Epithelial cell of proximal tubule (primary cell): ENCODE measurements at regions not wholly inside any gene's neighbourhood (a gene's known extent, or its start where the extent isn't known, plus 50 kb on each side); places are given as distances from the start of the nearest gene placed in this dataset.

Source experiments
- DNase-seq: peaks from one replicate; pipeline ENCODE4 v3.0.0-alpha.2; 2011; ENCODE audit warnings: low read depth
- H3K4me3 ChIP-seq: 2 replicates; pipeline ENCODE4 v1.5.1; 2011; ENCODE audit warnings: low read depth, mild to moderate bottlenecking, low read length
- TF ChIP-seq, protein P1 (sequence below): conservative IDR thresholded peaks from 2 replicates; pipeline ENCODE4 v1.5.1; 2012; ENCODE audit warnings: low read depth, mild to moderate bottlenecking, low read length

GRCh38 chr2:58856100-58856499 lies 615.0 kb upstream of the FANCL start:
- DNase-seq, result no peak
- TF ChIP-seq, protein P1, sequence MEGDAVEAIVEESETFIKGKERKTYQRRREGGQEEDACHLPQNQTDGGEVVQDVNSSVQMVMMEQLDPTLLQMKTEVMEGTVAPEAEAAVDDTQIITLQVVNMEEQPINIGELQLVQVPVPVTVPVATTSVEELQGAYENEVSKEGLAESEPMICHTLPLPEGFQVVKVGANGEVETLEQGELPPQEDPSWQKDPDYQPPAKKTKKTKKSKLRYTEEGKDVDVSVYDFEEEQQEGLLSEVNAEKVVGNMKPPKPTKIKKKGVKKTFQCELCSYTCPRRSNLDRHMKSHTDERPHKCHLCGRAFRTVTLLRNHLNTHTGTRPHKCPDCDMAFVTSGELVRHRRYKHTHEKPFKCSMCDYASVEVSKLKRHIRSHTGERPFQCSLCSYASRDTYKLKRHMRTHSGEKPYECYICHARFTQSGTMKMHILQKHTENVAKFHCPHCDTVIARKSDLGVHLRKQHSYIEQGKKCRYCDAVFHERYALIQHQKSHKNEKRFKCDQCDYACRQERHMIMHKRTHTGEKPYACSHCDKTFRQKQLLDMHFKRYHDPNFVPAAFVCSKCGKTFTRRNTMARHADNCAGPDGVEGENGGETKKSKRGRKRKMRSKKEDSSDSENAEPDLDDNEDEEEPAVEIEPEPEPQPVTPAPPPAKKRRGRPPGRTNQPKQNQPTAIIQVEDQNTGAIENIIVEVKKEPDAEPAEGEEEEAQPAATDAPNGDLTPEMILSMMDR, result no peak
- H3K4me3 ChIP-seq, result no peak overlapping the region

DNA sequence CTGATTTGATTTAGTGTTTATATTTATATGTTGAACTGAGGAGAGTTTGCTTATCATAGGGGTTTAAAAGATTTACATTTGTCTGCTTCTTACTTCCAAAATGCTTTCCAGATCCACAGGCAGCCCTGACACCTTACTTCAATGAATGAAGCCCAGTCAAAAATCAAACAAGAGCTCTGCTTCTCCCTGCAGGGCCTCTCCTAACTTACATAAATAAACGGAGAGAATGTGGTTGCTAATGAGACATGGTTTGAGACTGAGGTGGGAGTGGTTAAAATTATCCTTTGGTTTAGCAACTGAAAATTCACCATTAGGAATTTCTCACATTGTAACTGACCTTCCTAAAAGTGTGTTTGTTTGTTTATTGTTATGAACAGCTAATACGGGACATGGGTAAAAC lies 612.3 kb upstream of the FANCL start:
- TF ChIP-seq, protein P1, result no peak
- no peak for DNase-seq
- H3K4me3 ChIP-seq, result no peak overlapping the region

DNA sequence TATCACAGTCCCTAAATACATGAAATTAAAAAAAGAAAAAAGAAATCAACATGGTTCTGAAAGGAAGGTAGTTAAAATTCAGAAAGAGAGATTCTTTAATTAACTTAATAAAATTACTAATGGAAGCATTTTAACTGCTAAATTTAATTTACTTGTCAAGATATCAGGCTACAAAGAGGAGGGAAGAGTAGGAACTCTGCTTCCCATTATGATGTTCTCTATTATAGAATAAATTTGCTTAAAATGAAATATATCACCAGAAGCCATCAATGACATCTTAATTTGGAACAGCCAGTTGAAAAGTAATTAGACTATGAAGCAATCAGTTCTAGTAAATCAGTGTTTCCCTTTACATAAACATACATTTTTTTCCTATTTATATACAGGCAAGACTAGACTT lies 611.8 kb upstream of the FANCL start:
- TF ChIP-seq, protein P1, result no peak
- no peak for DNase-seq
- H3K4me3 ChIP-seq, result no peak overlapping the region

- TF ChIP-seq, protein P1, result no peak
- H3K4me3 ChIP-seq, result no peak overlapping the region
- DNase-seq, result no peak
These were observed 611.1 kb upstream of the FANCL start for GRCh38 chr2:58852243-58852642.

DNA sequence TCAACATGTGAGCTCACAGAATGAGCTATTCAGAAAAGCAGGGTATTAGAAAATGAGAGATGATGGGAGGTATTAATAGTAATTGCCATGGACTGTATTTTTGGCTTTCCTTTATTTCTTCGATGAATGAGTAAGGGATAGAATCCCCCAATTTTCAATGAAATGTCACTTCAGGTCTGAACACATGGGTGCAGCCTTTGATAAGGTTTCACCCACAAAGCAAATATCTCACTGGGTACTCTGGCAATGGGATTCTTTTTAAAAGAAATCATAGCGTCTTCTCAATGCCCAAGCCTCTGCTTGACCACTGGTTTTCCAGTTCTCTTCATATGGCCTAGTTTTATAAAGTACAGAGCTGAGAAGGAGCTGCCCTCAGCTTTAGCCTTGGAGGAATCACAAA lies 610.5 kb upstream of the FANCL start:
- no peak for DNase-seq
- TF ChIP-seq, protein P1, result no peak
- no peak overlapping the region for H3K4me3 ChIP-seq

GRCh38 chr2:58845011-58845410 lies 603.9 kb upstream of the FANCL start:
- DNase-seq, result no peak
- no peak overlapping the region for H3K4me3 ChIP-seq
- TF ChIP-seq, protein P1, result no peak

GRCh38 chr2:58842501-58843155 lies 601.5 kb upstream of the FANCL start:
- H3K4me3 ChIP-seq, result no peak overlapping the region
- TF ChIP-seq, protein P1, result no peak
- DNase-seq, result no peak
